ENCODE measurements at regions not wholly inside any gene's neighbourhood (a gene's known extent, or its start where the extent isn't known, plus 50 kb on each side); places are given as distances from the start of the nearest gene placed in this dataset.
"Not testable (repeated sequence)": the region's sequence is repeated elsewhere in the genome, so short reads cannot be mapped to it uniquely, and the experiment has no call there.

DNA sequence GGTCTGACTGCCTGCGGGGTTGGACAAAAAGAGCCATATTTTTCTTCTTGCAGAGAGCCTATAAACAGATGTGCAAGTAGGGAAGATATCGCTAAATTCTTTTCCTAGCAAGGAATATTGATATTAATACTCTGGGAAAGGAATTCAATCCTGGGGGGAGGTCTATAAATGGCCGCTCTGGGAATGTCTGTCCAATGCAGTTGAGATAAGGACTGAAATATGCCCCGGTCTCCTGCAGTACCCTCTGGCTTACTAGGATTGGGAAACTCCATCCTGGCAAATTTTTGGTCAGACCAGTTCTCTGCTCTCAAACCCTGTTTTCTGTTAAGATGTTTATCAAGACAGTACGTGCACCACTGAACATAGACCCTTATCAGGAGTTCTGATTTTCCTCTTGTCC lies 310.6 kb downstream of the KCTD12 start:
- peaks cover 7 to 33% (median 15%) of the 10 kb centered on the region in 3 donors for H3K9me3 Mint-ChIP-seq
- H3K27me3 Mint-ChIP-seq, H3K4me3 Mint-ChIP-seq, H3K4me1 Mint-ChIP-seq, H3K36me3 Mint-ChIP-seq, H3K27ac Mint-ChIP-seq: not testable (repeated sequence)

DNA sequence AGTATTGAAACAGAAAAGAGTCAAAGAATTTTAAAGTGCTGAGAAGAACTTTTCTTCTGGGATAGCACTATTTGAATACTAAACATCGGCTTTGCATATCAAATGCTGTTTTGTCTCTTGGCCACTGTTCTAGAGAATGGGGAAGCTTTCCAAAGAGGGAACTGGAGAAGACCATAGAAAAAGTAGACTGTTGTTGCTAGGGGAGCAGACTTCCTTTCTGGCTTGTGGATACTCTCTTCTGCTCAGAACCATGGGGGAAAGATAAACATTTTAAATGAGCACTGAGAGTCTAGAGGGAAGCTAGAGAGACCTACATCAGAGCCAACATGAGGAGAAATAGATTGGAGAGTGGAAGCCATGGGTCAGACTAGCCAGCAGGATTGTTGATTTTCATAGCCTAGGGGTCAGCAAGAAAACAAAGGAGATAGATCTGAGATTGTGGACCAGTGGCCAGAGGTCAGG lies 315.7 kb downstream of the KCTD12 start:
- Mint-ChIP-seq H3K9me3 (peaks cover 0 to 13% (median 6%) of the 10 kb centered on the region in 3 donors), H3K27me3 (no peaks in the 10 kb centered on the region), H3K36me3 (no peaks in the 10 kb centered on the region), H3K4me3 (no peak overlapping the region), H3K4me1 (no peaks in the 10 kb centered on the region), H3K27ac (no peak overlapping the region)

DNA sequence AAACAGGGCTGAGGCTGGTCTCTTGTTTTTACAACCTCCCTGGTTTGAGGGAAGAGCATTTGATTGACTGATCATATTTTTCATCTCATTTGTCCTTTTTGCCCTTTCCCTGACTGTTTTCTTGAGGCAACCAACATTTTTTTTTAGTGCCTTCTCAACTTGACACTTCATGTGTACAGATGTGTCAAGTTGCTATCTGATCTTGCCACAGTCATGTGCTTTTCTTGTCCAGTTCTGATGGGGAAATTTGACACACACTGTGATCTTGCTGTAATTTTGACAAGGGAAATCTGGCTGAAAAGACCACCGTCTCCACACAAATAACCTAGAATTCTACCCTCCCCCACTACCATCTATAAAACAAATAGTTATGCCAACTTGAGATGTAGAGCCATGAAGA lies 329.6 kb downstream of the KCTD12 start:
- Mint-ChIP-seq H3K9me3 (no peaks in the 10 kb centered on the region), H3K27me3 (no peaks in the 10 kb centered on the region), H3K4me1 (peaks cover 0 to 3% (median 0%) of the 10 kb centered on the region in 3 donors), H3K36me3 (peaks cover 2% of the 10 kb centered on the region), H3K27ac (no peak overlapping the region), H3K4me3 (peak overlapping the region in 1 of 4 donors; percentile 9)

DNA sequence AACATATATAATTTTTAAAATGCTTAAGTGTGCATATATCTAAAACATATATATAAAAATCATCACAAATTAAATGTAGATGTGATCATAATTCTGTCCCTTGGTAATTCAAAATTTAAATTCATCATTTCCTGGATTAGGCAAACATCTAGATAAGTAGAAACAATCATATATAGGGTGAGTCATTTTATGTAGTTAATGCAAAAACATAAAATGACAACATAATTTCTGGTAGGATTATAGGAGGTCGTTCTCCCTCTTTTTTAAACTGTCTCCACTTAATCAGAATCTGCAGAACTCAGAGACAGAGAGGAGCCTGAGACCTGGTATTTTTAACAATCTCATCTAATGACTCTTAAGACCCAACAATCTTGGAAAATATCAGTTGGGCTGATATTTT lies 333.4 kb downstream of the KCTD12 start:
- Mint-ChIP-seq H3K27ac (no peak overlapping the region), H3K4me1 (peaks cover 0 to 3% (median 0%) of the 10 kb centered on the region in 3 donors), H3K36me3 (no peaks in the 10 kb centered on the region), H3K4me3 (no peak overlapping the region), H3K27me3 (no peaks in the 10 kb centered on the region), H3K9me3 (no peaks in the 10 kb centered on the region)

DNA sequence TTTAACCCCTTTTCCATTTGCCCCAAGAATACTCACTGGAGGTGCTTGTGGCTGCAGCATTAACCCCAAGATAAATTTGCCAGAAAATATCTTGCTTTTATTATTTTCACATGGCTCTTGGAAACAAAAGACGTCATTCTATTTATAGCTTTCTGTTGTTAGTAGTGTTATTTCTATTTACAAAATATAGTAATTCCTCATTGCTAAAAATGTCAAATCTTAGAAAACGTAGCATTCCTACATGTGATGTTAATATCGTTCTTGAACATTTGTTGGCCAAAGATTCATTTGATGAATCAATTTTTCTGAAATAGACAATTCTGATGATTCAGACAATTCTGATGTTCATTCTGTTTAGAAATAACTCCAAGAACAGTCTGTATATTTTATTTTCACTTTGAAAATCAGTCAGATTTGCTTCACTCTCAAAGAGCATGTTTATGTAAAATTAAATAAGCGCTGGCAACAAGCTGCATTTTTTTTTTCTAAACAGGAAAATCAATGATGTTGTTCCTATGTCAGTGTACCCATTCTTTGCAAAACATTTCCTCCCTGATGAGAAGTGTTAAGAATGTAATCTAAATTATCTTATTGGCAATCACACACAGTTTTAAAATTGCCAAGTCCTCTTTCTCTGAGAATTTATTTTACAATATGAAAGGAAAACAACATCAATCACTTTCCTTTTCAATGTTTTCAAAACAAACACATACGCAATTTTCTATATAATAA lies 334.0 kb downstream of the KCTD12 start:
- peaks cover 0 to under 1% (median 0%) of the 10 kb centered on the region in 3 donors for H3K4me1 Mint-ChIP-seq
- H3K27ac Mint-ChIP-seq: no peak overlapping the region
- H3K36me3 Mint-ChIP-seq: no peaks in the 10 kb centered on the region
- no peak overlapping the region for H3K4me3 Mint-ChIP-seq
- no peaks in the 10 kb centered on the region for H3K9me3 Mint-ChIP-seq
- H3K27me3 Mint-ChIP-seq: no peaks in the 10 kb centered on the region

DNA sequence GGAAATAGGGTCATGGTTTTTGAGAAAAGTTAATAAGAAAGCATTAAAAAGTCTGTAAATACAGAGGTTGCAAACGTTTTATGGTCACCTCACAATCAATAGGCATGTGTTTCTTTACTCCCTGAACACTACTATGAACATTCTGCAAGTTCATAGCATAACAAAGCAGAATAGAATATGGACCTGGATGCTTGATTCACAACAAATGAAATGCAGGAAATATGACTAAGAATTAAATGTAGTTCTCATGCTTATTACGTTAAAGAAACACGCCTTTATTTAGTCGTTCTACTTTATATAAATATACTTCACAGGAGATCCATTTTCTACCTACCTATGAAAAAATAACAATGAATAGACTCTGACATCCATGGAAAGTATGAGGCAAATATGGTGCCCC lies 344.0 kb downstream of the KCTD12 start:
- Mint-ChIP-seq H3K4me3 (no peak overlapping the region), H3K27ac (no peak overlapping the region), H3K4me1 (no peaks in the 10 kb centered on the region), H3K36me3 (no peaks in the 10 kb centered on the region), H3K9me3 (peaks cover 0 to 2% (median 2%) of the 10 kb centered on the region in 3 donors), H3K27me3 (no peaks in the 10 kb centered on the region)

DNA sequence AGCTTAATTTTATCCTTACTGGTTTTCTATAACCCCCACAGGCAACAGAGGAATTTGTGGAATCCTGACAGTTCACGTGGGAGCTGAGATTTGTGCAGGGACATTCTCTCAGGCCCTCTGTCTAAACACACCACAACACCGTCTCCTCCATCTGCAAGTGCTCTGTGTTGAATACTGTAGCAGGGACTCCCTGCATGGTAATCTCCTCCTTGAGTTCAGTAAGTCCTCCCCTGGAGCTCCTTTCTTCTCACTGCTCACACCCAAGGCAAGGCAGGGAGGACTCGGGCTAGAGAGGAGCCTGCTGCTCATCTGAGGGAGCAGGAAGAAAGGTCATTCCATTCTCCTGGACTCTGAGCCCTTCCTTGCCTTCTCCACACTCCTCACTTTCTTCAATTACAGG lies 348.2 kb downstream of the KCTD12 start:
- Mint-ChIP-seq H3K4me3 (no peak overlapping the region), H3K27ac (no peak overlapping the region), H3K9me3 (peaks cover 0 to 2% (median under 1%) of the 10 kb centered on the region in 3 donors), H3K4me1 (no peaks in the 10 kb centered on the region), H3K27me3 (peaks cover 1% of the 10 kb centered on the region), H3K36me3 (no peaks in the 10 kb centered on the region)

DNA sequence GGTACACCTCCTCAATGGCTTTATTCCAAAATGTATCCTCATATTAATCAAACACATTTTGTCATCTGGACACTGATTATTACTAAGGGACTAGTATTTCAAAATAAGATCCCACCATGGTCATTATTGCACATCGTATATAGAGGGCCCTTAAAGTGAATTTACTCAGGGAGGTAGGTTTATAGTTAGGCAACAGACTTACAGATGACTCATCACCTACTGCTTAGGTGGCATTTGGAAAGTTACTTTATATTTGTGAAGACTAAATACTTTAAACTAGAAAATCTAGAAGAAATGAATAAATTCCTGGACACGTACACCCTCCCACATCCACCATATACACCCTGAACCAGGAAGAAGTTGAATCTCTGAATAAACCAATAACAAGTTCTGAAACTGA lies 353.0 kb downstream of the KCTD12 start:
- H3K27me3 Mint-ChIP-seq: peaks cover 4% of the 10 kb centered on the region
- H3K4me3 Mint-ChIP-seq: no peak overlapping the region
- no peaks in the 10 kb centered on the region for H3K36me3 Mint-ChIP-seq
- H3K4me1 Mint-ChIP-seq: no peaks in the 10 kb centered on the region
- H3K27ac Mint-ChIP-seq: no peak overlapping the region
- no peaks in the 10 kb centered on the region for H3K9me3 Mint-ChIP-seq

DNA sequence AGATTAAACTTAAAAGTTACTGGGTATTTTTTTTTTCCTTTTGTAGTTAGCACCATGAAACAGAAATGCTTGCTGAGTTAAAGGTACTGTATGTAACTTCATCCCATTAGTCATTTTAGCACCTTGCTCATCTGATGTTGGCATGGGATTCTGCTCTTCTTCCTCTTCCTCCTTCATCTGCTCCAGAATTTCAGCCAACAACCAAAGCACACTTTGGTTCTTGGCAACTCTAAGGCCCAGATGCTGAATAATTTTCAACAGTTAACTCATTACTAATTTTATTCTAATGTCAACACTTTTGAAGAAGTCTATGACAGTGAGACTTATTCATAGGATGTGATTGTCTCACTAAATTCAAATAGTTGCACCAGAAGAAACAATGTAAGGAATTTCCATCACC lies 359.2 kb downstream of the KCTD12 start:
- Mint-ChIP-seq H3K4me3 (no peak overlapping the region), H3K27ac (no peak overlapping the region), H3K9me3 (peaks cover 0 to 2% (median 0%) of the 10 kb centered on the region in 3 donors), H3K4me1 (no peaks in the 10 kb centered on the region), H3K36me3 (no peaks in the 10 kb centered on the region), H3K27me3 (peaks cover 3% of the 10 kb centered on the region)

DNA sequence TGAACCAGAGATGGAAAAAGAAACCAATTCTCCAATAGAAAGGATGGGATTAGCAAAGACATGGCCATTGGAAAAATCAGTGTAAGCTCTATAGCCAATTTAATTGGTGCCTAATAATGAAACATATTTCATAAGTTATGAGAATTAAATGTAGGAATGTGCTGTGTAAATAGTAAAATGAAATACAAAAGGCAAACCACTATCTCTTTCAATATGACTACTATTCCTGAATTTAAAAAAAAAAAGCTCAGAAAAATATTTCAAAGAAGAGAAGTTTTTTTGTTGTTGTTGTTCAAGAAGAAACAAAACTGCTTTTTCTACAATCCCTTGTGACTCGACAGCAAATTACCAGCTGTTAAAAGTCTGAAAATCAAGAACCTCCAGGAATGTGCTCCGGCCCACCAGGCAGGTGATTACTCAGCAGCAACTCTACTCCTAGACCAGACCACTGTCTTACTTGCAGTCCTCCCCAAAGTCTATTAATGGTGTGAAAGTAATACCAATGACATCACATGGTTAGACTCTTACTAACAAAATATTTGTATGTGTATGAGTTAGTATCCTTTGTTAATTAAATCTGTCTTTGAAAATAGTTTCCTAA lies 362.4 kb downstream of the KCTD12 start:
- no peak overlapping the region for H3K27ac Mint-ChIP-seq
- H3K4me1 Mint-ChIP-seq: no peaks in the 10 kb centered on the region
- H3K9me3 Mint-ChIP-seq: peaks cover 0 to 2% (median 0%) of the 10 kb centered on the region in 3 donors
- H3K4me3 Mint-ChIP-seq: no peak overlapping the region
- no peaks in the 10 kb centered on the region for H3K27me3 Mint-ChIP-seq
- H3K36me3 Mint-ChIP-seq: no peaks in the 10 kb centered on the region

DNA sequence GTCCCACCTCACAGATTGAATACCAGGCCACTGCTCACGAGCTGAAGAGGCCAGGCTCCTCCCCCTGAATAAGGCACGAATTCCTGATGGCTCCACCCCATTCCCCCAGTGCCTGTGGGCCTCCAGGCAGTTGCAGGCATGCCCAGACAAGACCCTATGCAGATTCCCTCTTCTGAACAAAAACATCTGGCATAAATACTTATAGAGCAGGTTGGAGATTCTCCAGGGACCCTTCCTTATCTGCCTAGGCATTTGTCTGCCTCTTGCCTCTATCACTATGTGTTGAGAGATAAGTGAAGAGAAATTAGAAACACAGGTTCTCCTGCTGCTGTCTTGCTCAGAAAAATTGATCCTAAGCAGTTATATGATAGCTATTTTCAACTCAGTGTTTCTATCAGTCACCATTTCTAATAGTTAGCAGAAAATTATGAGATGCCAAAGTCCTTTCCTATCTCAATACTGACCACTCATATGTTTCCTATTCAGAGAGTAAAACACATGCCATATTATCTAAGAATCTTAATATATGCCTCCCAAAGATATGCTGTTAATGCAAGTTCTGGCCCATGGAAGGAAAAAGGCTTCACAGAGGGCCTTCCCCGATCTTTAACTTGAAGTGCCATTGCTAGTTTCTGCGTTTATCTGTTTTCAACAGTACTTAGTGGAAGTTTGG lies 364.0 kb downstream of the KCTD12 start:
- Mint-ChIP-seq H3K27ac (no peak overlapping the region), H3K9me3 (peaks cover 0 to 2% (median 0%) of the 10 kb centered on the region in 3 donors), H3K4me1 (no peaks in the 10 kb centered on the region), H3K4me3 (no peak overlapping the region), H3K36me3 (no peaks in the 10 kb centered on the region), H3K27me3 (peaks cover 2% of the 10 kb centered on the region)

DNA sequence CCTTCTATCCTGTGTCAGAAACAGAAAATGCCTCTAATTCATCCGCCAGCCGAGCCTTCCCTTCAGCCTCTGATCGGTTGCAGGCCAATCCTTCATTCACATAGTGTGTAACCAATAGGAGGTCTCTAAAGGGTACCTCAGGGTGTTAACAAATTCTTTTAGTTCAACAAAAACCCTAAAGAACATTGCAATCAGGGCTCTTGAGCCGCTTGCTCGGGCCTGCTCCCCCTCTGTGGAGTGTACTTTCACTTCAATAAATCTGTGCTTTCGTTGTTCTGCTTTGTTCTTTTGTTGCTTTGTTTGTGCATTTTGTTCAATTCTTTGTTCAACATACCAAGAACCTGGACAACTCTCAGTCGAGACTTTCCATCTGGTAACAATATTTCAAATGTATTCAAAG lies 366.5 kb downstream of the KCTD12 start:
- H3K27me3 Mint-ChIP-seq: peaks cover 2% of the 10 kb centered on the region
- H3K36me3 Mint-ChIP-seq: no peaks in the 10 kb centered on the region
- H3K4me1 Mint-ChIP-seq: no peaks in the 10 kb centered on the region
- no peak overlapping the region for H3K4me3 Mint-ChIP-seq
- H3K9me3 Mint-ChIP-seq: no peaks in the 10 kb centered on the region
- no peak overlapping the region for H3K27ac Mint-ChIP-seq

DNA sequence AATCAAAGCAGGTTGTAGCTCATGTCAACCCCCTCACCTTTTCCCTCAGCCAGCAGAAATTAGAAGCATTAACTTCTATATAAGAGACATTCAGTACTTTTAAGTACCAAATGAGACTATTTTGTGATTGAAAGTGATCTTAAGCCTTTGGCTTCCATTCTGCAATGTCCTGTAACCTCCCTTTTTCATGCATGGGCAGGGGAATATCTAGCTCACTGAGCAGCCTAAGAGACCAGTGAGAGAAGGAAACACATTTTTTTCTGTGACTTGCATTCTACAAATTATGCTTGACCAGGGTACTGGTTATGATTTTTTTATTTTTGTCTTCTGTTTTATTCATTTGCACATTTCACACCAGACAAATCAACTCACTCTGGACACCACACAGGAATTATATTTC lies 369.6 kb downstream of the KCTD12 start:
- H3K4me3 Mint-ChIP-seq: no peak overlapping the region
- H3K27ac Mint-ChIP-seq: no peak overlapping the region
- H3K4me1 Mint-ChIP-seq: no peaks in the 10 kb centered on the region
- H3K36me3 Mint-ChIP-seq: no peaks in the 10 kb centered on the region
- peaks cover 0 to 2% (median 0%) of the 10 kb centered on the region in 3 donors for H3K9me3 Mint-ChIP-seq
- H3K27me3 Mint-ChIP-seq: peaks cover 2% of the 10 kb centered on the region

DNA sequence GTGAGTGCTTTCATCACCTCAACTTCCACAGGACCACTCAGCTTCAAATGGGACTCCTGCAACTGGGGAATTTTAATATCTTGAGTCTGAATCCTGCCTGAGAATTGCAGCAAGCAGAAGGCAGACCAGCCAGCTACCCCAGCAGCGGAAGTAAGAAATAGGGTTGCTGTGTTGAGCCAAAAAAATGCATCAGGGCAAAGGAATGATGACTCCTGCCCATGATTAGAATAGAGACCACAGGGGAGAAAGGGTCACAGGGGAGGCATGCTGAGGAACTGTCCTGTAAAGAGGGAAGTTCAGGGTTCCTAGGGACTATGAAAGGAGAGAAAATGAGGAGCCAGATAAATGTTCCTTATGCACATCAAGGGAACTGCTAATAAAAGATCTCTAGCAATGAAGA lies 370.2 kb downstream of the KCTD12 start:
- no peaks in the 10 kb centered on the region for H3K36me3 Mint-ChIP-seq
- H3K4me1 Mint-ChIP-seq: no peaks in the 10 kb centered on the region
- H3K27me3 Mint-ChIP-seq: peaks cover 2% of the 10 kb centered on the region
- H3K27ac Mint-ChIP-seq: no peak overlapping the region
- no peak overlapping the region for H3K4me3 Mint-ChIP-seq
- H3K9me3 Mint-ChIP-seq: peaks cover 0 to 2% (median 0%) of the 10 kb centered on the region in 3 donors

DNA sequence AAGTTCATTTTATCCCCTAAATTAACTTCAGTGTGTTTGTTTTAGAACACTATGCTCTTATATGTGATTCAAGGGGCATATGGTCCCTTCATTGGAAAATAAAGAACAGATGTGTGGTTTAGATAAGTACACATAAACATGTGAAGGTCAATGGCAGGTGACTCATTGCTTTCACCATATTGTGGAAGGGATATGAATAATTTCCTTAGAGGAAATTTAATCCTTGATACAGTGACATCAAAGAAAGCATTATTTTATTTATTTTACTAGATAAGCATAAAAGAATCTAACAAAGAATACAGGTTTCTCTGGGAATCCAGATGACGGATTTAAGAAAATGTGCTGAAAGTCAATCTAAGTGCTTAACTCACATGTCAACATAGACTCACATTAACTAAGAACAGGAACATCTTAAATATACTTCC lies 373.5 kb downstream of the KCTD12 start:
- H3K27ac Mint-ChIP-seq: no peak overlapping the region
- H3K4me1 Mint-ChIP-seq: no peaks in the 10 kb centered on the region
- H3K36me3 Mint-ChIP-seq: no peaks in the 10 kb centered on the region
- no peak overlapping the region for H3K4me3 Mint-ChIP-seq
- peaks cover 0 to 2% (median 0%) of the 10 kb centered on the region in 3 donors for H3K9me3 Mint-ChIP-seq
- no peaks in the 10 kb centered on the region for H3K27me3 Mint-ChIP-seq

Data from IgD-negative memory B cell (primary cell).